GM13977 (cell line): ENCODE measurements at regions not wholly inside any gene's neighbourhood (a gene's known extent, or its start where the extent isn't known, plus 50 kb on each side); places are given as distances from the start of the nearest gene placed in this dataset.
"Not testable (repeated sequence)": the region's sequence is repeated elsewhere in the genome, so short reads cannot be mapped to it uniquely, and the experiment has no call there.

Source experiments
- DNase-seq: peaks from one replicate; pipeline ENCODE4 v3.0.0; 2012; ENCODE audit warnings: low spot score
- in situ Hi-C: fragments of 300-500 bp; cut with MboI; formaldehyde crosslinking; loops from one replicate; pipeline ENCODE4 v1.12.0; 2022; ENCODE audit warnings: low sequenced_read_pairs, low pct_unique_long_range_greater_than_20kb, mixed read lengths, inconsistent platforms; ENCODE audit not compliant: unreplicated experiment
- TF ChIP-seq, protein P1 (sequence below): IDR thresholded peaks from 2 replicates; pipeline ENCODE4 v1.5.1; 2012; ENCODE audit warnings: mild to moderate bottlenecking, control low read depth; ENCODE audit not compliant: insufficient read depth; ENCODE audit errors: extremely low read depth, missing control alignments

DNA sequence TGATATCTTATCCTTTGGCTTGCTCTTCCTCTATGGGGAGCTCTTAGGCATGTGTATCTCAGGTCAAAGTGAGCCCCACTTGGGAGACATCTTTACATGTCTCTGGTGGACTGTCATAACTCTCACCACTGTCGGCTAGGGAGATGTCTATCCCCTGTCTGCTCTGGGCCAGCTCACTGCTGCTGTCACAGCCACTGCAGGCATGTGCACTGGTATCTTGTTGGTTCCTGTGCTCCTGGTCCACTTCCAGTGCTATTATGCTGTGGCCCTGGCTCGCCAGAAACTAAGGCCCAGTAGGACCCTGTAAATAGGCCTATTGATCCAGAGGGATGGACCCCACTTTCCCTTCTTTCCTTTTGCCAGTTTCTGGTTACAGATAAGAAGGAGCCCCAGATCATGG, 56.6 kb upstream of the LAS1L start:
- DNase-seq: no peak
- in situ Hi-C loops: loop anchor here (10.0 to 25.0 kb wide), 3 partner anchors 124 to 1146 kb away; no protein-coding TSS in a partner anchor
- TF ChIP-seq, protein P1, sequence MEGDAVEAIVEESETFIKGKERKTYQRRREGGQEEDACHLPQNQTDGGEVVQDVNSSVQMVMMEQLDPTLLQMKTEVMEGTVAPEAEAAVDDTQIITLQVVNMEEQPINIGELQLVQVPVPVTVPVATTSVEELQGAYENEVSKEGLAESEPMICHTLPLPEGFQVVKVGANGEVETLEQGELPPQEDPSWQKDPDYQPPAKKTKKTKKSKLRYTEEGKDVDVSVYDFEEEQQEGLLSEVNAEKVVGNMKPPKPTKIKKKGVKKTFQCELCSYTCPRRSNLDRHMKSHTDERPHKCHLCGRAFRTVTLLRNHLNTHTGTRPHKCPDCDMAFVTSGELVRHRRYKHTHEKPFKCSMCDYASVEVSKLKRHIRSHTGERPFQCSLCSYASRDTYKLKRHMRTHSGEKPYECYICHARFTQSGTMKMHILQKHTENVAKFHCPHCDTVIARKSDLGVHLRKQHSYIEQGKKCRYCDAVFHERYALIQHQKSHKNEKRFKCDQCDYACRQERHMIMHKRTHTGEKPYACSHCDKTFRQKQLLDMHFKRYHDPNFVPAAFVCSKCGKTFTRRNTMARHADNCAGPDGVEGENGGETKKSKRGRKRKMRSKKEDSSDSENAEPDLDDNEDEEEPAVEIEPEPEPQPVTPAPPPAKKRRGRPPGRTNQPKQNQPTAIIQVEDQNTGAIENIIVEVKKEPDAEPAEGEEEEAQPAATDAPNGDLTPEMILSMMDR: no peak

DNA sequence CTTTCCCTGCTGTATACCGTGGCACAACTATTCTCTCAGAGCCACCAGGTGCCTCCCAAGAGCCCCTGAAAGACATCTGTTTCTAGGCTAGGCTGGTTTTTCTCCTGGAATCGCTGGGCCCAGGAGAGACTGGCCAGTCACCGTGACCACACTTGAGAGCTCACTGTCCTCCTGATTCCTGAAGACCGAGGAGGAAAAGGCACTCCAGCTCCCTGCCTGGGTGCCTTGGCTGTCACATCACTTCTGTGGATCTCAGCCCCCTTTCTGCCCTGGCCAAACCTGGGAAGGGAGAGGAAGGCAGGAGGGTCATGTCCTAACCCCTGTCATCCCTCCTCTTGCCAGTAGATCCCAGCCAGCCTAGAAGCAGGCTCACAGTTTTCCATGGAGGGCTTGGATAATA, 54.7 kb upstream of the LAS1L start:
- TF ChIP-seq, protein P1: no peak
- in situ Hi-C loops: loop anchor here (10.0 to 25.0 kb wide), 3 partner anchors 415 to 1148 kb away; no protein-coding TSS in a partner anchor
- no peak for DNase-seq

DNA sequence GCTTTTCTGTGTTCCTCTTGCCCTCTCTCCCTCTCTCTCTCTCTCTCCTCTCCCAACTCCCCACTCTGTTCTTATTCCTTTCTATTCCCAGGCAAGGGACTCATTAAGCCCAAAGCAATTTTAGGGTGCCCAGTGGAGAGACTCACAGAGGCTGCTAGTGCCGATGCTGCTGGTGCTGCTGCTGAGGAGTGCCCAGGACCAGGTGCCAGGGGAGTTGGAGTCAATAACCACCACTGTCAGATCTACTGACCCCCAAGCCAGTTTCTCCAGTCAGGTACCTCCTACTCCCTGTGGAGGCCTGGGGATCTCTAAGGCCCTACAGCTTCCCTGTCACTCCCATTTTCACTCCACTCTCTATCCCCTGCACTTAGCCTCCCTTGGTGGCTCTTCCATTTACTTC, 54.2 kb upstream of the LAS1L start:
- in situ Hi-C loops: loop anchor here (10.0 to 25.0 kb wide), 3 partner anchors 416 to 1149 kb away; no protein-coding TSS in a partner anchor
- TF ChIP-seq, protein P1: no peak
- no peak for DNase-seq

DNA sequence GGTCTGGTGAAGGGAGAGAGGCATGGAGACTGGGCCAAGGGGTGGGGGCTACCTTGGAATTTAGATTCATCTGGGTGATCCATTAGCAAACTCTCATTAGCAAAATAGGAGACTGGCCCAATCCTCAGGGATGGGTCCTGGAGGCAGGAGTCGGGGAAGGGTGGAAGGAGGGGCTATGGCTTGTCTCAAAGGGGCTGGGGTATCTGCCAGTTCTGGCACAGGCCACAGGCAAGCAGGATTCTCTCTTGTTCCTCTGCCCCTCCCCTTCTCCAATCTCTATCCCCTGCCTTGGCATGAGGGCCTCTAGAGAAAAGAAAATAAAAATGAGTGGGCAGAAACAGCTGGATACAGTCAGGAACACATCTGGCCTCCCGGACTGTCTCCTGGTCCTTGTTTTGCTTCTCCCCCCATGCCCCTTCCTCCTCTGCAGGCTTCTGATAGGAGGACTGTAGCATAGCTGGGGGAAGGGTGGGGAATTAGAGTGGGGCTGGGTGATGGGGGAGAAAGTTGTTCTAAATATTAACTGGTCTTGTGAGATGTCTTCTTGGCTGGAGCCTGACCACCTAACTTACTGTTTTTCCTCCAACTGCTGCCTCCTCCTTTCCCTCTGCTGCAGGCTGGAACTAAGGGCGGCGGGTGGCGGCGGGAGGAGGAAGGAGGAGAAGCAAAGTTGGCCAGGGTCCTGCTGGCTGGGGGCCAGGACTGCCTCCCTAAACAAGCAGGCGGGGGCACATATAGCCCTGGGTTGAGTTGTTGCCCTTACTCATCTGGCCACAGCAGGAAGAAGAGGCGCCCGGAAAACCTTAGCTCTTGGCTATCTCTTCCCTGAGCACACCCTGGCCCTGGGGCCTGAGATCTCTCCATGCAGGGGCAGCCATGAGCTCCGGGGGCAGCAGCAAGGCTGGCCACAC, 53.3 kb upstream of the LAS1L start:
- in situ Hi-C loops: loop anchor here (10.0 to 25.0 kb wide), 3 partner anchors 417 to 1149 kb away; no protein-coding TSS in a partner anchor
- DNase-seq: no peak
- TF ChIP-seq, protein P1: no peak

DNA sequence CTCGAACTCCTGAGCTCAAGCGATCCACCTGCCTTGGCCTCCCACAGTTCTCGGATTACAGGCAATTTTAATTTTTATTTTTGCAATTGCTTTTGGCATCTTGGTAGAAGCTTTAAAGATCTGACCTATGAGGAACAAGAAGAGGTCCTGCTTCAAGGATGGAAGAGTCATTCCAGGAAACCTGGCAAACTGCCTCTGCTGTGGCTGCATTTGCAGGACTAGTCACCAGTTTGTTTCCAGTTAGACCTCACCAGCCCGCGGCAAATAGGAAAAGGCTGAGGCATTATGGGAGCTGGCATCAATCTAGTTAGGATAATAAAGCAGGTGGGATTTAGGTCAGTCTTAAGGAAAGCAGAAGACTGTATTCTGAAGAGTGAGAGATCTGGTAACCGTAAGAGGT, 51.9 kb upstream of the LAS1L start:
- TF ChIP-seq, protein P1: no peak
- DNase-seq: no peak
- in situ Hi-C loops: loop anchor here (10.0 to 25.0 kb wide), 3 partner anchors 418 to 1151 kb away; no protein-coding TSS in a partner anchor

DNA sequence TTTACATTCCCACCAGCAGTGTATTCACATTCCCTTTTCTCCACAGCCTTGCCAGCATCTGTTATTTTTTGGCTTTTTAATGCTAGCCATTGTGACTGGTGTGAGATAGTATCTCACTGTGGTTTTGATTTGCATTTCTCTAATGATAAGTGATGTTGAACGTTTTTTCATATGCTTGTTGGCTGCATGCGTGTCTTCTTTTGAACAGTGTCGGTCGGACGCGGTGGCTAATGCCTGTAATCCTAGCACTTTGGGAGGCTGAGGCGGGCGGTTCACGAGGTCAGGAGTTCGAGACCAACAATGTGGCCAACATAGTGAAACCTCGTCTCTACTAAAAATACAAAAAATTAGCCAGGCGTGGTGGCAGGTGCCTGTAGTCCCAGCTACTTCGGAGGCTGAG, 50.6 kb upstream of the LAS1L start:
- DNase-seq: not testable (repeated sequence)
- in situ Hi-C loops: loop anchor here (10.0 to 25.0 kb wide), 3 partner anchors 420 to 1152 kb away; no protein-coding TSS in a partner anchor
